Endothelial cell of umbilical vein (primary cell): ENCODE measurements at regions not wholly inside any gene's neighbourhood (a gene's known extent, or its start where the extent isn't known, plus 50 kb on each side); places are given as distances from the start of the nearest gene placed in this dataset.

ENCODE experiments used
- BruUV-seq: library from RNA; stranded (reverse); fragments of 400-500 nt; replicated peaks from 2 replicates; lab custom pipeline; 2021; lab: Mats Ljungman, UMichigan
- CTCF ChIA-PET: fragments of 300-600, 350-600 bp; sonication (Branson Sonifier 250); formaldehyde crosslinking; loops from one replicate; lab custom pipeline; 2021; ENCODE audit warnings: antibody characterized with exemption, inconsistent platforms; lab: Charles Lee
- POLR2A ChIA-PET: fragments of 300-600, 350-600 bp; sonication (Branson Sonifier 250); formaldehyde crosslinking; loops from one replicate; lab custom pipeline; 2021; ENCODE audit warnings: antibody characterized with exemption, inconsistent platforms; lab: Charles Lee
- DNase-seq: peaks from one replicate; pipeline ENCODE4 v3.0.0-alpha.2; 2011; ENCODE audit warnings: low read depth, low spot score
- FAIRE-seq: peaks from 2 replicates; lab custom pipeline; 2011; peaks lifted over from hg19 to GRCh38; lab: Jason Lieb, UNC
- H2AFZ ChIP-seq: 2 replicates; pipeline ENCODE4 v1.6.0; 2012; ENCODE audit warnings: low read depth, low read length, control low read depth, inconsistent platforms
- H3K27ac ChIP-seq: 2 replicates; pipeline ENCODE4 v1.5.1; 2011; ENCODE audit warnings: low read depth, mild to moderate bottlenecking, control low read depth, low read length, moderate library complexity; ENCODE audit not compliant: insufficient read depth
- H3K27me3 ChIP-seq, 2 experiments: 2 replicates each; pipeline versions ENCODE4 v1.6.0 to v1.6.1; 2011; ENCODE audit warnings: low read length in 2 of 2, mixed read lengths in 1 of 2; ENCODE audit not compliant: control insufficient read depth in 2 of 2, insufficient read depth in 2 of 2
- H3K36me3 ChIP-seq, 2 experiments: 2 replicates in 1 of 2; 3 replicates in 1 of 2; pipeline ENCODE4 v1.5.1; 2011; ENCODE audit warnings: low read length in 2 of 2, mild to moderate bottlenecking in 1 of 2, moderate library complexity in 1 of 2; ENCODE audit not compliant: control insufficient read depth in 2 of 2, insufficient read depth in 2 of 2; ENCODE audit errors: extremely low read depth in 1 of 2
- H3K4me1 ChIP-seq: 3 replicates; pipeline ENCODE4 v1.5.1; 2011; ENCODE audit warnings: mild to moderate bottlenecking, low read length; ENCODE audit not compliant: control insufficient read depth, insufficient read depth; ENCODE audit errors: extremely low read depth
- H3K4me2 ChIP-seq: 2 replicates; pipeline ENCODE4 v1.6.1; 2011; ENCODE audit warnings: low read length, control low read depth, mixed read lengths; ENCODE audit not compliant: insufficient read depth
- H3K4me3 ChIP-seq, 3 experiments: fragments of 200-600 bp in 1 of 3; sonication (generic), shearing (Covaris generic) in 1 of 3; replicated peaks in 1 of 3; 2 replicates each; pipeline ENCODE4 v1.5.1; 2011 to 2016; ENCODE audit warnings: control low read depth in 3 of 3, low read length in 3 of 3, mild to moderate bottlenecking in 2 of 3, inconsistent platforms in 1 of 3, low read depth in 1 of 3, moderate library complexity in 1 of 3; ENCODE audit not compliant: insufficient read depth in 1 of 3
- H3K79me2 ChIP-seq: 2 replicates; pipeline ENCODE4 v1.6.0; 2012; ENCODE audit warnings: low read length, inconsistent platforms; ENCODE audit not compliant: control insufficient read depth, insufficient read depth
- H3K9ac ChIP-seq: replicated peaks from 2 replicates; pipeline ENCODE3; 2011; ENCODE audit warnings: low read length, control low read depth; ENCODE audit not compliant: insufficient read depth; ENCODE audit errors: extremely low read depth
- H3K9me1 ChIP-seq: replicated peaks from 3 replicates; pipeline ENCODE4 v1.6.0; 2011; ENCODE audit warnings: mild to moderate bottlenecking, low read length; ENCODE audit not compliant: control insufficient read depth, insufficient read depth; ENCODE audit errors: extremely low read depth
- H3K9me3 ChIP-seq: replicated peaks from 2 replicates; pipeline ENCODE4 v1.5.1; 2012; ENCODE audit warnings: low read length, inconsistent platforms; ENCODE audit not compliant: control insufficient read depth, insufficient read depth
- H4K20me1 ChIP-seq: replicated peaks from 2 replicates; pipeline ENCODE3; 2011; ENCODE audit warnings: mild to moderate bottlenecking, low read length; ENCODE audit not compliant: control insufficient read depth, insufficient read depth; ENCODE audit errors: extremely low read depth
- EZH2 ChIP-seq: IDR thresholded peaks from 2 replicates; pipeline ENCODE4 v1.6.1; 2012; ENCODE audit warnings: borderline replicate concordance, low read depth, mild to moderate bottlenecking, moderate library complexity, low read length, inconsistent platforms; ENCODE audit not compliant: severe bottlenecking
- FOS ChIP-seq: IDR thresholded peaks from 2 replicates; pipeline ENCODE4 v1.6.1; 2011; ENCODE audit warnings: mild to moderate bottlenecking, low read length, moderate library complexity, borderline replicate concordance; ENCODE audit not compliant: insufficient read depth
- GATA2 ChIP-seq: IDR thresholded peaks from 2 replicates; pipeline ENCODE4 v1.7.0; 2011; ENCODE audit warnings: low read depth, mild to moderate bottlenecking, moderate library complexity, mixed read lengths, low read length; ENCODE audit not compliant: insufficient read length, insufficient read depth
- JUN ChIP-seq: IDR thresholded peaks from 2 replicates; pipeline ENCODE4 v1.6.1; 2011; ENCODE audit warnings: borderline replicate concordance, low read depth; ENCODE audit not compliant: insufficient read length, insufficient read depth
- MAX ChIP-seq: IDR thresholded peaks from 2 replicates; pipeline ENCODE4 v1.6.1; 2011; ENCODE audit not compliant: insufficient read depth, insufficient read length
- MYC ChIP-seq: IDR thresholded peaks from one replicate; pipeline ENCODE4 v1.6.1; 2011; ENCODE audit warnings: mild to moderate bottlenecking, low read depth, low read length
- POLR2A ChIP-seq: IDR thresholded peaks from 2 replicates; pipeline ENCODE4 v1.6.1; 2012; ENCODE audit warnings: low read depth, mild to moderate bottlenecking, control low read depth, low read length
- POLR2AphosphoS5 ChIP-seq: IDR thresholded peaks from 2 replicates; pipeline ENCODE4 v1.6.1; 2012; ENCODE audit warnings: low read depth, mild to moderate bottlenecking, control low read depth, low read length, moderate library complexity; ENCODE audit not compliant: insufficient read depth
- dilution Hi-C: fragments of 300-500 bp; cut with MboI; formaldehyde crosslinking; loops from one replicate; pipeline ENCODE4 v1.15.0; 2019; ENCODE audit warnings: low sequenced_read_pairs; ENCODE audit not compliant: extremely low pct_ligation_motif_present
- intact Hi-C: fragments of 100-400 bp; cut with micrococcal nuclease; formaldehyde crosslinking; loops from one replicate; pipeline ENCODE4 v1.10.0; 2022
- TF ChIP-seq, protein P1 (sequence below), 2 donors: IDR thresholded peaks; 1 replicate in 1 of 2; 2 replicates in 1 of 2; pipeline ENCODE4 v1.5.1; 2011; ENCODE audit warnings: low read length in 2 of 2, mild to moderate bottlenecking in 2 of 2, moderate library complexity in 2 of 2, control low read depth in 1 of 2, inconsistent platforms in 1 of 2, low read depth in 1 of 2; ENCODE audit not compliant: insufficient read depth in 1 of 2; ENCODE audit errors: extremely low read depth in 1 of 2

- CTCF ChIA-PET: interaction anchor here (0.5 to 1.1 kb wide), 2 partner anchors 220 to 996 kb away, joined by 4 to 9 read pairs; no protein-coding TSS in a partner anchor
- H3K79me2 ChIP-seq: peaks cover 28% of the 10 kb centered on the region
- no peaks in the 10 kb centered on the region for H3K36me3 ChIP-seq
- TF ChIP-seq, protein P1, sequence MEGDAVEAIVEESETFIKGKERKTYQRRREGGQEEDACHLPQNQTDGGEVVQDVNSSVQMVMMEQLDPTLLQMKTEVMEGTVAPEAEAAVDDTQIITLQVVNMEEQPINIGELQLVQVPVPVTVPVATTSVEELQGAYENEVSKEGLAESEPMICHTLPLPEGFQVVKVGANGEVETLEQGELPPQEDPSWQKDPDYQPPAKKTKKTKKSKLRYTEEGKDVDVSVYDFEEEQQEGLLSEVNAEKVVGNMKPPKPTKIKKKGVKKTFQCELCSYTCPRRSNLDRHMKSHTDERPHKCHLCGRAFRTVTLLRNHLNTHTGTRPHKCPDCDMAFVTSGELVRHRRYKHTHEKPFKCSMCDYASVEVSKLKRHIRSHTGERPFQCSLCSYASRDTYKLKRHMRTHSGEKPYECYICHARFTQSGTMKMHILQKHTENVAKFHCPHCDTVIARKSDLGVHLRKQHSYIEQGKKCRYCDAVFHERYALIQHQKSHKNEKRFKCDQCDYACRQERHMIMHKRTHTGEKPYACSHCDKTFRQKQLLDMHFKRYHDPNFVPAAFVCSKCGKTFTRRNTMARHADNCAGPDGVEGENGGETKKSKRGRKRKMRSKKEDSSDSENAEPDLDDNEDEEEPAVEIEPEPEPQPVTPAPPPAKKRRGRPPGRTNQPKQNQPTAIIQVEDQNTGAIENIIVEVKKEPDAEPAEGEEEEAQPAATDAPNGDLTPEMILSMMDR (IDR thresholded peaks at IDR 0.05; ENCODE audit: extremely low read depth in 1 of 2, insufficient read depth in 1 of 2, low read depth in 1 of 2, low read length in 2 of 2): no peak
- TF ChIP-seq MAX (no peak), FOS (no peak), JUN (no peak), POLR2A (no peak), POLR2AphosphoS5 (no peak), MYC (no peak), EZH2 (no peak), GATA2 (no peak)
- no peak overlapping the region for H3K4me2 ChIP-seq
- no peaks in the 10 kb centered on the region for H3K4me1 ChIP-seq
- BruUV-seq: no TSS peak
- dilution Hi-C loops: no loop called here
- POLR2A ChIA-PET: no interaction called here
- no peak overlapping the region for H3K27ac ChIP-seq
- DNase-seq: peak; percentile 15
- no peak overlapping the region for H2AFZ ChIP-seq
- no peak for FAIRE-seq
- H3K9me3 ChIP-seq: no peaks in the 10 kb centered on the region
- intact Hi-C loops: no loop called here
- H3K27me3 ChIP-seq: no peaks in the 10 kb centered on the region
- H3K9me1 ChIP-seq: no peaks in the 10 kb centered on the region
- H4K20me1 ChIP-seq: no peaks in the 10 kb centered on the region
- H3K4me3 ChIP-seq: no peak overlapping the region
- H3K9ac ChIP-seq: no peak overlapping the region
Measured at GRCh38 chr13:74066937-74067336, 67.3 kb downstream of the KLF12 start.
